MM.1S (cell line): ENCODE measurements at regions not wholly inside any gene's neighbourhood (a gene's known extent, or its start where the extent isn't known, plus 50 kb on each side); places are given as distances from the start of the nearest gene placed in this dataset.

ENCODE experiments used
- DNase-seq: peaks from one replicate; pipeline ENCODE4 v3.0.0-alpha.2; 2015
- H2AFZ ChIP-seq: fragments of 300-600 bp; sonication (generic); 2 replicates; pipeline ENCODE4 v1.6.0; 2016; ENCODE audit warnings: antibody characterized with exemption, low read length
- H3F3A ChIP-seq: fragments of 300-600 bp; sonication (generic); 2 replicates; pipeline ENCODE4 v1.6.1; 2016; ENCODE audit warnings: mild to moderate bottlenecking, antibody characterized with exemption, low read length, moderate library complexity, mixed read lengths; ENCODE audit not compliant: insufficient read depth
- H3K27ac ChIP-seq: fragments of 300-600 bp; sonication (generic); 2 replicates; pipeline ENCODE4 v1.5.1; 2016; ENCODE audit warnings: mild to moderate bottlenecking, low read length
- H3K27me3 ChIP-seq: fragments of 300-600 bp; sonication (generic); replicated peaks from 2 replicates; pipeline ENCODE4 v1.6.0; 2016; ENCODE audit warnings: low read length; ENCODE audit not compliant: insufficient read depth
- H3K36me3 ChIP-seq: fragments of 300-600 bp; sonication (generic); replicated peaks from 2 replicates; pipeline ENCODE4 v1.6.1; 2016; ENCODE audit warnings: mild to moderate bottlenecking, low read length, mixed read lengths; ENCODE audit not compliant: insufficient read depth
- H3K4me1 ChIP-seq: fragments of 300-600 bp; sonication (generic); 2 replicates; pipeline ENCODE4 v1.6.1; 2016; ENCODE audit warnings: low read length, mixed read lengths
- H3K4me2 ChIP-seq: fragments of 300-600 bp; sonication (generic); 2 replicates; pipeline ENCODE4 v1.6.0; 2016; ENCODE audit warnings: low read depth, low read length
- H3K4me3 ChIP-seq: fragments of 300-600 bp; sonication (generic); 2 replicates; pipeline ENCODE4 v1.5.1; 2016; ENCODE audit warnings: low read length, mixed read lengths
- H3K79me2 ChIP-seq: fragments of 300-600 bp; sonication (generic); 2 replicates; pipeline ENCODE4 v1.6.1; 2016; ENCODE audit warnings: mixed run types, low read length, mixed read lengths
- H3K9ac ChIP-seq: fragments of 300-600 bp; sonication (generic); 2 replicates; pipeline ENCODE4 v1.6.1; 2016; ENCODE audit warnings: low read length, mixed read lengths
- H3K9me2 ChIP-seq: fragments of 300-600 bp; sonication (generic); replicated peaks from 2 replicates; pipeline ENCODE4 v1.6.1; 2016; ENCODE audit warnings: mild to moderate bottlenecking, low read length, mixed read lengths; ENCODE audit not compliant: insufficient read depth
- H3K9me3 ChIP-seq: fragments of 300-600 bp; sonication (generic); replicated peaks from 2 replicates; pipeline ENCODE4 v1.6.1; 2016; ENCODE audit warnings: mild to moderate bottlenecking, low read length, mixed read lengths; ENCODE audit not compliant: insufficient read depth
- H4K20me1 ChIP-seq: fragments of 300-600 bp; sonication (generic); 2 replicates; pipeline ENCODE4 v1.6.1; 2016; ENCODE audit warnings: mild to moderate bottlenecking, low read length, moderate library complexity, mixed read lengths; ENCODE audit not compliant: insufficient read depth
- CTCF ChIP-seq: fragments of 300-600 bp; sonication (generic); IDR thresholded peaks from 2 replicates; pipeline ENCODE4 v1.5.1; 2016; ENCODE audit warnings: antibody characterized with exemption, low read length, mixed read lengths
- EZH2 ChIP-seq: fragments of 300-600 bp; sonication (generic); optimal IDR thresholded peaks from 2 replicates; pipeline ENCODE3; 2017; ENCODE audit warnings: low read depth, mild to moderate bottlenecking, antibody characterized with exemption, low read length, mixed read lengths
- EZH2phosphoT487 ChIP-seq: fragments of 300-600 bp; sonication (generic); IDR thresholded peaks from 2 replicates; pipeline ENCODE4 v1.6.1; 2018; ENCODE audit warnings: antibody characterized with exemption, low read length

- no peaks in the 10 kb centered on the region for H3K4me1 ChIP-seq
- no peak overlapping the region for H3K4me3 ChIP-seq
- H3F3A ChIP-seq: no peaks in the 10 kb centered on the region
- H3K27ac ChIP-seq: no peak overlapping the region
- H3K9me2 ChIP-seq: no peaks in the 10 kb centered on the region
- no peak overlapping the region for H3K4me2 ChIP-seq
- DNase-seq: no peak
- H3K36me3 ChIP-seq: no peaks in the 10 kb centered on the region
- no peaks in the 10 kb centered on the region for H4K20me1 ChIP-seq
- no peaks in the 10 kb centered on the region for H3K27me3 ChIP-seq
- no peak overlapping the region for H3K9ac ChIP-seq
- no peaks in the 10 kb centered on the region for H3K9me3 ChIP-seq
- TF ChIP-seq CTCF (no peak), EZH2phosphoT487 (no peak), EZH2 (no peak)
- no peaks in the 10 kb centered on the region for H3K79me2 ChIP-seq
- H2AFZ ChIP-seq: no peak overlapping the region
Observed at GRCh38 chr7:25658375-25658774, 430.1 kb upstream of the NPVF start.

- Histone ChIP-seq H3K4me1 (no peaks in the 10 kb centered on the region), H2AFZ (no peak overlapping the region), H3F3A (no peaks in the 10 kb centered on the region), H3K27me3 (no peaks in the 10 kb centered on the region), H3K79me2 (no peaks in the 10 kb centered on the region), H3K27ac (no peak overlapping the region), H3K4me3 (no peak overlapping the region), H3K4me2 (no peak overlapping the region), H4K20me1 (no peaks in the 10 kb centered on the region), H3K36me3 (no peaks in the 10 kb centered on the region), H3K9ac (no peak overlapping the region), H3K9me3 (no peaks in the 10 kb centered on the region), H3K9me2 (no peaks in the 10 kb centered on the region)
- no peak for TF ChIP-seq EZH2
- TF ChIP-seq EZH2phosphoT487: no peak
- no peak for TF ChIP-seq CTCF
- DNase-seq: no peak
Observed at GRCh38 chr7:25659841-25660240, 431.6 kb upstream of the NPVF start.

DNA sequence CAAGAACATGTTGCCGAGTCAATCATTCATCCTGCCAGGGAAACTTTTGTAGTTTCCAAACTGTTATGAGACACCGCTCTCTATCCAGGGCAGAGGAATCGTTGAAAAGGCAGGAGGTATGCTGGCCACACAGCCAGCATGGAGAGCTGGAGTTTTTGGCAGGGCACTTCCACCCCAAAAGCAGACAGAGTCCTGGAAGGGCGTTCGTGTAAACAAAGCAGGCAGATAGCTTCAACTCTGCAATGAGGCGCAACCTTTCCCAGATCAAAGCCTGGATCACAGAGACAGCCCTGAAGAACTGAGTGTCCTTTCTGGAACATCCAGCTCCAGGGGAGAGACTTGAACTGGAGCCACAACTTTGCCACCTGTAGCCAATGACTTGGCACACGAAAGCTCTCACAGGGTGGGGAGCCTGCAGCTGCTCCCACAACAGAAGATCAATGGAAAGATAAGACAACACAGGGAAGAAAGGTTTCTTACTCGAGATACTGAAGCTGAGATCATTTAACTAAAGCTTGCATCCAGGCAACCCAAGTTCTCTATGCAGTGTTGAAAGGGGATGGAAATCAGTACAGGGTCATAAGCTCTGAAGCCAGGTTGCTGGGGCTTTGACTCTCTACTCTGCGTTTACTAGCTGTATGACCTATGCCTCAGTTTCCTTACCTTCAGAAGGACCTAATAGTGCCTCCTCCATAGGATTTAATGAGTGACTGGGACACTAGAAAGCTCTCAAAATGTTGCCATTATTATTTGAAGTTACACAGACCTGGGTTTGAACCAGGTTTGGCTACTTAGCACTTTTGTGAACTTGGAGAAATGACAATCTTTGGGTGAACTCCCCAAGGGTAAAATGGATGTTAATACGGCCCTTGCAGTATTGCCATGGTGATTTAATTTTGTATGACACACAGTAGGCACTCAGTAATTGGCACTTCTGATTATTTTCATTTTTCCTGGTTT is 434.8 kb upstream of the NPVF start:
- no peak for TF ChIP-seq EZH2
- TF ChIP-seq EZH2phosphoT487: no peak
- no peak for TF ChIP-seq CTCF
- Histone ChIP-seq H3K4me2 (no peak overlapping the region), H3K9me3 (no peaks in the 10 kb centered on the region), H3K4me3 (no peak overlapping the region), H3K9ac (no peak overlapping the region), H3K27ac (no peak overlapping the region), H3K27me3 (no peaks in the 10 kb centered on the region), H3F3A (no peaks in the 10 kb centered on the region), H3K79me2 (no peaks in the 10 kb centered on the region), H3K36me3 (no peaks in the 10 kb centered on the region), H3K4me1 (no peaks in the 10 kb centered on the region), H4K20me1 (no peaks in the 10 kb centered on the region), H3K9me2 (no peaks in the 10 kb centered on the region), H2AFZ (no peak overlapping the region)
- DNase-seq: no peak
